T-helper 1 cell treated with Interleukin-12 subunit alpha and Interleukin-12 subunit beta and Interleukin-4 antibody, amounts not matched to agents 30 ng/mL and 1 ng/mL, for 36 hours (primary cell): ENCODE measurements at regions not wholly inside any gene's neighbourhood (a gene's known extent, or its start where the extent isn't known, plus 50 kb on each side); places are given as distances from the start of the nearest gene placed in this dataset.
"Not testable (repeated sequence)": the region's sequence is repeated elsewhere in the genome, so short reads cannot be mapped to it uniquely, and the experiment has no call there.

Experiments
- intact Hi-C: fragments of 100-400 bp; cut with micrococcal nuclease; formaldehyde crosslinking; loops from one replicate; pipeline ENCODE4 v1.15.1; 2024

GRCh38 chr9:10835791-10836463 is 223.1 kb upstream of the PTPRD start:
- intact Hi-C loops = no loop called here

- intact Hi-C loops = no loop called here
Measured at GRCh38 chr9:10843151-10843550, 230.3 kb upstream of the PTPRD start.

- intact Hi-C loops = no loop called here
Measured at GRCh38 chr9:10855847-10856246, 243.0 kb upstream of the PTPRD start.

DNA sequence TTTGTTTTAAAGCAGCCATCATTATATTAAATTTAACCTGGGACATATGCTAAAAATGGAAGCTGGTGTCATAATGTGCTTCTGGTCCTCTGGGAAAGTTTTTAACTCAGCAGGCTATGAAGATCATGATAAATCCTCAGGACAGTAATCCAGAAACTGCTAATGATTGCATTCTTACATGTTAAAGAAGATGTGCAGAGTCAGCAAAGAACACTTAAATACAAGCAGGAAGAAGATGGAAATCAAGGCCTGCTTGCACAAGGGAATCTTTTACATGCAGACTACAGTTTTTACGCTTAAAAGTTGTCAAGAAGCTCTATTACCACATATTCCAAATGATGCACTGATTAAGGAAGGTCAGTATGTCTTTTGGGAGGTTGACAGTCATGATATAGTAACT is 246.0 kb upstream of the PTPRD start:
- intact Hi-C loops = no loop called here

- intact Hi-C loops = no loop called here
Measured at GRCh38 chr9:10863476-10863875, 250.7 kb upstream of the PTPRD start.

GRCh38 chr9:10867194-10867593 is 254.4 kb upstream of the PTPRD start:
- intact Hi-C loops = no loop called here

GRCh38 chr9:10869687-10870086 is 256.9 kb upstream of the PTPRD start:
- intact Hi-C loops = no loop called here

DNA sequence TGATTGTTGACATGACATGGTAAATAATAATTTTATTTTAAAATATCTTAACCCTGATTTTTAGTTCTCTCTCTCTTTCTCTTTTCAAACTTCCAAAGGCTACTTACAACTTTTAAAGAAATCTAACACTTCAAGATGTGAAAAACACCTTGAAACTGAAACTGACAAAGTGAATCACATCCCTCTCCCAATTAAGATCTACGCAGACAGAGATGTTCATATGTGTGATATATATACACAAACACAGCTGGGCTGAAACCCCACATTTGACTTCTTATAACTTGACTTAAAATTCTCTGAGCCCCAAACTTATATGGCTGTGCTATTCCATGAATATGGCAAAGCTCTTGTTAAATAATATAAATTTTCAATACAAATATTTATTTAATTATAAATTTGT is 261.2 kb upstream of the PTPRD start:
- intact Hi-C loops = no loop called here

DNA sequence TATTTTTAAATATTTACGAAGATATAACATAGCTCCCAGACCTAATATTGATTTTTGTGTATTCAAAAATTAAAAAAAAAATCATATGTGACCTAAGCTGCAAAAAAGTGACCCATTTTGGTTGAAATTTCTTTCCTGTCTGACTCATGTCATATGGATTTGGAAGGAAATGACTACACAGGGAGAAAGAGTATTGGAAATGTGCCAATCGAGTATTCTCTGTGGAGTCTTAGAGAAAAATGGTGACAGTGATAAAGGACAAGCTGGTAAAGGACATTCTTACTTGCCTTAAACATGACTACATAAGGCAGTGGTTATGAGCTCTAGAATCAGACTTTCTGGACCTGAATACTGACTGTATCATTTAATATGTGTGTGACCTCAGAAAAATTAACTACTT is 262.9 kb upstream of the PTPRD start:
- intact Hi-C loops = no loop called here

DNA sequence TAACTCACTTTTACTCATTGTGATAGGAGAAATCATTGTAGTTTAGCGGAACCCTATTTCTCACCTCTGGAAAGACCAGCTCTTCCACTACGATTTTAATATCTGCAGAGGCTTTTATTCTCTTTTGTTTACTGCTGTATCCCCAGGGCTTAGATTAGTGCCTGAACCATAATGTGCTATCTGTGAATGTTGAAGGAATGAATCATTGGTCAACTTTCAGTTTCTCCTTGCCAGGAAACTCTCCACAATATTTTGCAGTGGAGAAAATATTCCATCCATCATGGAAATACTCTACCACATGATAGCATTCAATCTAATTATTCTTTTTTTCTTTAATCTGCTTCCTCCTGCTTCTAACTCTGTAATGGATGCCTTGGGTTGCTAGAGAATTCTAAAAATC is 263.5 kb upstream of the PTPRD start:
- intact Hi-C loops = no loop called here

DNA sequence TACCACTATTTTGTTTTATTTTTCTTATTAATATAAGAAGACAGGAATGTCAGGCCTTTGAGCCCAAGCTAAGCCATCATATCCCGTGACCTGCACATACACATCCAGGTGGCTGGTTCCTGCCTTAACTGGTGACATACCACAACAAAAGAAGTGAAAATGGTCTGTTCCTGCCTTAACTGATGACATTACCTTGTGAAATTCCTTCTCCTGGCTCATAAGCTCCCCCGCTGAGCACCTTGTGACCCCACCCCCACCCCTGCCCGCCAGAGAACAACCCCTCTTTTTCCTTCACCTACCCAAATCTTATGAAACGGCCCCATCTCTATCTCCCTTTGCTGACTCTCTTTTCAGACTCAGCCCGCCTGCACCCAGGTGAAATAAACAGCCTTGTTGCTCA is 277.5 kb upstream of the PTPRD start:
- intact Hi-C loops = not testable (repeated sequence)

GRCh38 chr9:10899509-10899908 is 286.7 kb upstream of the PTPRD start:
- intact Hi-C loops = no loop called here

DNA sequence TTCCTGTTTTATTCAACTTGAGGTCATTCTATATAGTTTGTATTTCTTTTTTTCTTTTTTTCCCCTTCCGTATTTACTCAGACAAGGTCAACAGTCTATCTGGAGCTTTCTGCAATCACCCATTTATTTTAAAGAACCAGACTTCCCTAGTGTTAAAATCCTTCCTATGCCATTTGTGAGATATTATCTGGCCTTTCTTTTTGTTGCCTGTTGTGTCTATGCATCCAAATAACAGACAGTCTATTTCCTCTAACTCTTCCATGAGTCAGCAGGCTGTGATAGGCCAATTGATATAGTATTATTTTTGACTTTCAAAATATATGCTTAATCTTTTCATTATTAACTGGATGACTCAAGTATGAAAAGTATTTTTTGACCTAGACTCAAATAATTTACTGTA is 291.2 kb upstream of the PTPRD start:
- intact Hi-C loops = no loop called here

- intact Hi-C loops = no loop called here
Measured at GRCh38 chr9:10910779-10911178, 298.0 kb upstream of the PTPRD start.

DNA sequence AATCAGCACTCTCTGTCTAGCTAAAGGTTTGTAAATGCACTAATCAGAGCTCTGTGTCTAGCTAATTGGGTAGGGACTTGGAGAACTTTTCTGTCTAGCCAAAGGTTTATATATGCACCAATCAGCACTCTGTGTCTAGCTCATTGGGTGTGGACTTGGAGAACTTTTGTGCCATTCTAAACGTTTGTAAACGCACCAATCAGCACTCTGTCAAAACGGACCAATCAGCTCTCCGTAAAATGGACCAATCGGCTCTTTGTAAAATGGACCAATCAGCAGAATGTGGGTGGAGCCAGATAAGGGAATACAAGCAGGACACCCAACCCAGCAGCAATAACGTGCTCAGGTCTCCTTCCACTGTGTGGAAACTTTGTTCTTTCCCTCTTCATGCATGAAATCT is 298.6 kb upstream of the PTPRD start:
- intact Hi-C loops = no loop called here

DNA sequence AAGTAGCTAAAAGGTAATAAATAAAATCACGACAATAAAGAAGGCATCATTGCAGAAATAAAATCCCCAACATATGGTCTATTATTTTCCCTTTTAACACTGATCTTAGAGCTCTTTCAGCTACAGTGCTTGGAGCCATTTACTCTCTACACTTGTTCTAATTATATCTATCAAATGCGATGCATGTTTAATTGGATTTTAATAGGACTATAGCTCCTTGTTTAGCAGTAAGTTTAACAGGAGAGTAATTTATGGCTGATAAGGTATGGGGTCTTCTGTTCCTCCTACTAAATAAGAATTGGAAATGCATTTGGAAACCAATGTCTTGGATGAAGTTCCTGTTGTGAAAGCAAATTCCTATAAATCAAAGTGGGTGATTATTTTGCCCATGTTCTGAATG is 304.2 kb upstream of the PTPRD start:
- intact Hi-C loops = no loop called here

DNA sequence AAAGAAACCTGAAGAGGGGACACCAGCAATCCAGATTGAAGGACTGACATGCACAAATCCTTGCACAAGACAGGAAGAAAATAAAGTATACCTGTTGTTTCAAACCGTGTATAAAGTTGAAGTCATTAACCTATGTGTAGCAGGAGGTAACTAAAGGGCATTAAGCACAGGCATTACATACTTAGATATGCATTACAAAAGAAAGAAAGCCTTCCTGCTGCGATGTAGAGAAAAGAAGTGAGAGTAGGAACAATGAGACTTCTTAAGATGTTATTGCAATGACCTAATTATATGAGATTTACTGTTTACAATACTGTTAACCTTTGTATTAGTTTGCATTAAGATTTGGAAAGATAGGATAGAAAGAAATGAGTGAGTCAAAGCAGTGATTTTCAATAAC is 308.9 kb upstream of the PTPRD start:
- intact Hi-C loops = no loop called here

DNA sequence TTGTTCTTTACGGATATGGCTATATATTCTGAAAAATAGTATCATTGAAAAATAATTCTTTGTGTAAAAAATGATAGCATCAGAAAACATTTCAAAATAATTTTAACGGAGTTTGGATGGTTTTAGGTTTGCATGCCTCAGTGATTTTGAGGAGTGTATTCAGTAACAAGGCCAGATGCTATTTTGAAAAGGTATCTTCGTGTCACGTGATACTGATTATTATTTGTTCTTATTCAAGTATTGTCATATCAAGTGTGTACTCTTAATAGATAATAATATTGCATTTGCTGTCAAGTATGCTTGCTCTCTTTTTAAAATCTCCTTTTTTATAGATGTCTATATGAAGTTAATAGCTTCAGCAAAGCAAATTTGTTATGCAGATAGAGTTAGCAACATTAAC is 313.1 kb upstream of the PTPRD start:
- intact Hi-C loops = no loop called here

- intact Hi-C loops = no loop called here
Measured at GRCh38 chr9:10928372-10928771, 315.6 kb upstream of the PTPRD start.

- intact Hi-C loops = no loop called here
Measured at GRCh38 chr9:10930081-10930480, 317.3 kb upstream of the PTPRD start.

DNA sequence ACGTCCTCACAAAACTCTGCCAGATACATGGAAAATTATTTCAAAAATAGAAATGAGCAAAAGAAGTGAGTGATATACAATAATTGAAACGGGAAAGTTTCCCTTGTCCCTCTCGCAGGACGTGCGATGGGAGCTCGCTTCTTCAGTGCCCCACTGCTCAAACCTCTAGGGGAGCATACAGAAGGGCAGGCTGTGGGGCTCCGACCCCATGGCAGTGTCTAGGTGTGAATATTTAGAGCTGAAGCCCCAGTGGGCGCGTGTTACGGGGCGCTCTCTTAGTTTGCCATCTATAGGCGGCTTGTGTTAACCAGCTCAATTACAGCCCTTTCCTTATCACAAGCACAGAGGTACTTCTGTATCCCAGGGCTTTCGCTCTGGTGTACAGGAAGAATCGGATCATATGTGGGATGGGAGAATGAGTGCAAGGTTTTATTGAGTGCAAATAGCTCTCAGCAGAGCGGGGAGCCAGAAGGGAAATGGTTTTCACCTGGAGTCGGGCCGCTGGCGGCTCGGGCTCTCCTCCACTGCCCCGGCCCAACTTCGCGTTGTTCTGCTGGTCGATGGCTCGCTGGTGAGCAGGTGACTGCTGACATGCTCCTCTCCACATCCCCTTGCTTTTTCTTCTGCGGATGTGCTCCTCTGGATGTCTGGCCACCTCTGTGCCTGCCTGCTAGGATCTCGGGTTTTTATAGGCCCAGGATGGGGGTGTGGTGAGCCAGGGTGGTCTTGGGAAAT is 334.0 kb upstream of the PTPRD start:
- intact Hi-C loops = no loop called here

- intact Hi-C loops = no loop called here
Measured at GRCh38 chr9:10957878-10958277, 345.1 kb upstream of the PTPRD start.

DNA sequence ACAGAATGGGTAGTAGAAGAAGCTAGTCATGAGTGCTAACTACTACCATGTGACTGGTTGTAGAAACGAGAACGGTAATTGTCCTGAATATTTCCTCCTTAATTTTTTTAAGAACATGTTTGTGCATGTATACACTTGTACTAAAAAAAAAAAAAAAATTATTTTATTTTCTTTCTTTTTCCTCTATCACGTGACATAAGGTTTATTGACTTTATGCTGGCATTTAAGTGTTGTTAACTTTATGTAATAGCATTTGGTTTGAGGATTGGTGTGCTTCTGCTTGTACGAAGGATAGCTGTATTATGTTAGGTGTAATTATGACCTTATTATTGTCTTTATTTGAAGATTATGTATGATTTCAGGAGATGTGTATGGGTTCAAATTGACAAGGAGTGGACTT is 349.1 kb upstream of the PTPRD start:
- intact Hi-C loops = no loop called here
